GM21723 (cell line): ENCODE measurements at regions not wholly inside any gene's neighbourhood (a gene's known extent, or its start where the extent isn't known, plus 50 kb on each side); places are given as distances from the start of the nearest gene placed in this dataset.
A peak's percentile ranks its signal among the peaks of the same experiment; 100 is the strongest.
"Not testable (repeated sequence)": the region's sequence is repeated elsewhere in the genome, so short reads cannot be mapped to it uniquely, and the experiment has no call there.

Experiments used
- ATAC-seq: cut with Tn5 transposase; IDR thresholded peaks from one replicate; pipeline ENCODE4 v1.9.1; 2021; ENCODE audit warnings: mild to moderate bottlenecking, moderate library complexity; ENCODE audit not compliant: unreplicated experiment

- not testable (repeated sequence) for ATAC-seq
These were observed 665.0 kb upstream of the KCNMB2 start for GRCh38 chr3:177871267-177871666.

DNA sequence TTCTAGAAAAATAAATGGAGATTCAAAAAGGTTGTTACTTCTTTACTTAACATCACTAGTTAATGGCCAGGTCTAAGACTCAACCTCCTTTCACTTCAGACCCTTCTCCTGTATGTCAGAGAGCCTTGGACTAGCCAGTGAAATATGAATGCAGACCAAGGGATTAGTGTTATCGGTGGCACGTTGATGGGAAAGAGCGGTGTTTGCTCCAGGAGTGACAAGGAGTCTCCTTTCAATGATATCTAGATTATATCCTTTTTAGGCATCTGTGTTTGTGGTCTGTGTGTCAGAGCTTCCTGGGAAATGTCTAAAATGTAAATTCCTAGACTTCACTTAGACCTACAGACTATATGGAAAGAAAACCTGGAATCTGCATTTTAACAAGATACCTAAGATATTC is 658.0 kb upstream of the KCNMB2 start:
- no peak for ATAC-seq

- no peak for ATAC-seq
These were observed 657.3 kb upstream of the KCNMB2 start for GRCh38 chr3:177878957-177879356.

- ATAC-seq: no peak
These were observed 654.9 kb upstream of the KCNMB2 start for GRCh38 chr3:177881351-177881750.

GRCh38 chr3:177882124-177882648 is 654.0 kb upstream of the KCNMB2 start:
- ATAC-seq: no peak

GRCh38 chr3:177883091-177883490 is 653.1 kb upstream of the KCNMB2 start:
- no peak for ATAC-seq

GRCh38 chr3:177883957-177884356 is 652.3 kb upstream of the KCNMB2 start:
- peak; percentile 61 for ATAC-seq

DNA sequence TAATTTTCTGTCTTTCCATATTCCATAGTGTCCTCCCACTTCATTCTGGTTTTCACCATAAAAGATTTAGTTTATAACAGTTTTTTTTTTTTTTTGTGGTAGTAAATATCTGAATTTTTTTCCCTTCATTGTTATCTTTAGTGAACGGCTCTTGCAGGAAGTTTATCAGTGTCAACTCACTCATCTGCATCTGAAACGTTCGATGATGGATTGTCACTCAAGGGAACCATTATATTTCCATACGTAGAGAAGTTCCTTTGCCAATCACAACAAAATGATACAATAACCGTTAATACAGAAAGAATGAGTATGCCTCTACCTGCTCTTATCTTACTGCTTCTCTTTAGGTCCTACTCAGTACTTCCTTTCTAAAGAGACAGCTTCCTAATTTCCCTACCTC is 651.2 kb upstream of the KCNMB2 start:
- ATAC-seq: no peak

DNA sequence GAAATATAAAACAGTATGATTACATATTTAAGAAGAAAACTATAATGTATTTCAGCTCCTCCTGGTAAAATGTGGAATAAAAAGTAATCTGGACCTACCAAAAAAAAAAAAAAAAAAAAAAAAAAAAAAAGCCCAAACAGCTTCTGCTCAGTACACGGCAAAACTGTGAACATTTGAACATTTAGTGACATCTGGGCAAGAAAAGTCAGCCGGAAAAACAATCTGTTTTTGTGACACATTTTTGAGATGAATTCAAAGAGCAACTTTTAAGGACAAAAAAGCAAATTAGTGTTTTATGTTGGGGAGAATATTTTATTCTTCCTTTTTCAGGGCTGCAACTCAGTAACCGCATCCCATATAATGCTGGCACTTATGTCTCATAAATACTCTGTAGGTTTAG is 649.7 kb upstream of the KCNMB2 start:
- no peak for ATAC-seq

GRCh38 chr3:177887475-177887874 is 648.8 kb upstream of the KCNMB2 start:
- peak; percentile 53 for ATAC-seq

DNA sequence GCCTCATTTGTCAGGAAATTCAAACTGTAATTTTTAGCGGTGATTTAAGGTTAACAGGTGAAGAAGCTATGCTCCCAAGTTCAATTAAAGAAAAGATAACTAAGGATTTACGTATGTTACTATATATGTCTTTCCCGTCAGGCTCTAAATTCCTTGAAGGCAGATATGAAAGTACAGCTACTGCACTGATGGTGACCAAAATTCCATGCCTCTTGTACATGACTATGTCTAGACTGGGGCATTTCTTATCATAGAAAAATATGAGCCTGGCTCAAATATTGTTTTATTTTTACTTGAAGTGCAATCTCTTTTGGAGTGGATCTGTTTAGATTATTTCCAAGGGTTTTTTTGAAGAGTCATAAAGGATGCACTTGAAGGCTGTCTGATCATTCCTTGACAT is 647.1 kb upstream of the KCNMB2 start:
- no peak for ATAC-seq

DNA sequence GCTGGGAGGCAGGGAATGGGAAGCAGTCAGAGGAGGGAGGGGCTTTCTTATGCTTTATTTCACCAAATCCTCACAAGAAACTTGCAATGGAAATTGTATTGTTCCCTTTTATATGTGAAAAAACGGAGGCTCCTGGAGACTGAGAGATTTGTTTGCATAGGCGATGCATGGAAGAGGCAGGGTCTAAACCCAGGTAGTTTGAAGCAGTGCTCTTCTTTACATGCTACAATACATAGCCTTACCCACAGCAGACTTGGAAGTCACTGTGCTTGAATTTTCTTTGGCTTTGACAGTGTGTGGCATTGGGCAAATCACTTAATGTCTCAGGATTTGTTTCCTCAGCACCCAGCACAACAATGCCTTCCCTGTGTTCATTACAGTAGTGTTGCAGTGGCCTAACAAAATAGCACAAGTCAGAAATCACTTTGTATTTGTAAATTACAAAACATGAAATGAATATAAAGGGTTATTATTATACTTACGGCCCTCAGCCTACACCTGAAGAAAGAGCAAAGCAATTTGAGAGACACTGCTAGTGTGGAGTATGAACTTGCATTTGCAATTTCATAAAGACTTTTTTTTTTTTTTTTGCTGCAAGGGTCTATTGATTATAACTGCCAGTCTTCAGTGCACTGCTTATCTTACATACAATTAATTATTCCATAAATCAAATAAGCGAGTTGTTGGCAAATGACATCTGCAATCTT is 646.4 kb upstream of the KCNMB2 start:
- no peak for ATAC-seq

DNA sequence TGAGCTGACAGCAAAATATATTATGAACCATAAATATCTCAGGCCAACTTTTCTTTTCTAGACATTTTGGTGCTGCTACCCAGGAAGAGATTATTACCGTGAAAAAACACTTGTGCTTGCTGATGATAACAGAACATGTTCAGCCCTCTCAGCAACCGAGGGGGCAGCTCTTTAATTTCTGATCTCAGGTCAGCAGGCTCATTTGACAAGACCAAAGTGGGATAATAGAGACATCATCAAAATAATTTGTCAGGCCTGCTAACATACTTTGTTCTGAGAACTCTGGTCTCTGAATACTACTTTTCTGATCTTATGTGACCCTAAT is 645.9 kb upstream of the KCNMB2 start:
- no peak for ATAC-seq

GRCh38 chr3:177891569-177891968 is 644.7 kb upstream of the KCNMB2 start:
- not testable (repeated sequence) for ATAC-seq

DNA sequence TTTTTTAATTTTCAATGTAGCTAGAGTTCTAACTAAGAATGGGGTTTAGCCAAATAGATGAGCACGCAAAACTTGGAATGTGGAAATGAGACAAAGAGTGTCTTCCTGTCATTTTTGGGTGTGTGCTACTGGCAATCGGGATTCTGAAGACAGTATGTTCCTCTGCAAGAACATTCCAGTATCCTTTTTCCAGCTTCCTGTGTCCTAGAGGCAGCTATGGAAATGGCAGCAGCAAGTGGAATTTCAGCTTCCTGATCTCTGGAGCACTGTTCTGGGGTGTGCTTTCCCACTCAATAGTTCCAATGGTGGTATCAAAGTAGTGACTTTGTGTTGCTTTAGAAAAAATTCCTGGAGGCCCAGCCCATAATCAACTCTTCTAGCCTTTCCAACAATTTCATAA is 642.9 kb upstream of the KCNMB2 start:
- ATAC-seq: no peak

GRCh38 chr3:177894081-177894728 is 642.0 kb upstream of the KCNMB2 start:
- ATAC-seq: no peak

DNA sequence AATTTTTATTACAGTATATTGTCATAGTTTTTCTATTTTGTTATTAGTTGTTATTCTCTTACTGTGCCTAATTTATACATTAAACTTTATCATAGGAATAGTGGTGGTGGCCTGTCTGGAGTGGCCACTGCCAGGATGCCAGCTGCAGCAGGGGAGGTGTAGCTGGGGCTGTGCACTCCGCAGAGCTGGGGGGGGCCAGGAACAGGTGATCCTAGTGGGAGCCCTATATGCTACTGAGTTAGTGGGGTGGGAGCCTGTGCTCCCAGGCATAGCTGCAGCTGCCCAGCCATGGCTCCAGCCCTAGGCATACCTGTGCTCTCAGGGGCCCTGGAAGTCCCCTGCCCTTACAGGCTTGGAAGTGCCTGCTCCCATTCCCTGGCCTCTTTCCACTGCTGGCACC is 638.1 kb upstream of the KCNMB2 start:
- ATAC-seq: no peak

- no peak for ATAC-seq
These were observed 636.8 kb upstream of the KCNMB2 start for GRCh38 chr3:177899275-177900067.

DNA sequence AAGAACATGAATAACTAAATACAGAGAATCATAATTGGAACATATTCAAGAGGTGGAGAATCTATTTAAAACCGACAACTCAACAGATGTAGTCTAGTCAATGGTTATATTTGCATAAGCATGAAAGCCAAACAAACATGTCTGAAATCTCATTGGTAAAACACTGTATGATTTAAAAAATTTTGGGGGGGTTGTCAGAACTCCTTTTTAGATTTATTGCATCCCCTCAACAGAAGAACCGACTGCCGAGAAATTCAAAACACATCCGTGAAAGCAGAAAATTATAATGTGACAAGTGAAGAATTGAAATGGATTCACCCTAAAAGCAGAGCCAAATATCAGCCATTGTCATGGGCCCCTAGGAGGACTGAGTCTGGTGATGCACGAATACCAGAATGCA is 633.4 kb upstream of the KCNMB2 start:
- no peak for ATAC-seq

- no peak for ATAC-seq
These were observed 631.6 kb upstream of the KCNMB2 start for GRCh38 chr3:177904621-177905020.

DNA sequence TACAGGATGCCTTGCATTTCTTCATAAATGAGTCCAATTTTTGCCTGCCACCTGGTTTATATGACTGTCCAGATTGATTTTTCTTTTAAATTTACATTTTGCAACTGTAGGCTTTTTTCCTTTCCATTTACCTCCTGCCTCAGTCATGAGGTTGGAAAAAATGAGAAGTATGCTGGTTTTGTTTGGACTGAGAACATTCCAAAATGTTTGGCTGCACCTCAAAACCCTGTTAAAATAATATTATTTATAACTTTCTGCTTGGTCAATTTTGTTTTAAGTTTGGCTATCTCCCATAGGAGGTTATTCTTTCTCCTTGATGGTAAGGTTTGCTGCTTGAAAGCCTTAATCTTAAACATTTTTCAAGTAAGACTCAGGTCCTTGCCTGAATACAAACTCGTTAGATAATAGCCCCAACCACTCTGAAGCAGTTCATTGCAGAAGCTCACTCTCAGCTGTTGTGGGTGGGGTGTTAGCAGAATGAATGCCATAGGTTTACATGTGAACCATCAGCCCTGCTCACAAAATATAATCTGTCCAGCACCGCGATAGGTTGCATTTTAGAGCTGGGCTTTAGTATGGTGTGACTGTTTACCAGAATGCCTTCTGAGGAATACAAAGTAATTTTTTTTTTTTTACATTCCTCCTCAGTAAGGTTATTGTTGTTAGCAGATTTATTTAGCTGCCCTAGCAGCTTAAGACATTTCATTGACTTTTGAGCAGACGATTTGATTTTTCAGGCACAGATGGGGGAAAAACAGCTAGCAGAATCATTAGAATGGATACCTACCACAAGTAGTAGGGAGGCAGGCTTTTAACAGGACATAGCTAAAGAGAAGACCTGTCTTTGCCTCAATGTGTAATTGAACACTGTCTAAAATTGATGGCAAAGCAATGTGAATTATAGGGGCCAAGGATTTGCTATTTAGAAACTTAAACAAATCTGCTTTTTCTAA is 630.8 kb upstream of the KCNMB2 start:
- no peak for ATAC-seq
